GM18520 (cell line): ENCODE measurements at regions not wholly inside any gene's neighbourhood (a gene's known extent, or its start where the extent isn't known, plus 50 kb on each side); places are given as distances from the start of the nearest gene placed in this dataset.
A peak's percentile ranks its signal among the peaks of the same experiment; 100 is the strongest.
"Not testable (repeated sequence)": the region's sequence is repeated elsewhere in the genome, so short reads cannot be mapped to it uniquely, and the experiment has no call there.

Experiments used
- ATAC-seq: cut with Tn5 transposase; IDR thresholded peaks from one replicate; pipeline ENCODE4 v1.9.1; 2021; ENCODE audit not compliant: unreplicated experiment

DNA sequence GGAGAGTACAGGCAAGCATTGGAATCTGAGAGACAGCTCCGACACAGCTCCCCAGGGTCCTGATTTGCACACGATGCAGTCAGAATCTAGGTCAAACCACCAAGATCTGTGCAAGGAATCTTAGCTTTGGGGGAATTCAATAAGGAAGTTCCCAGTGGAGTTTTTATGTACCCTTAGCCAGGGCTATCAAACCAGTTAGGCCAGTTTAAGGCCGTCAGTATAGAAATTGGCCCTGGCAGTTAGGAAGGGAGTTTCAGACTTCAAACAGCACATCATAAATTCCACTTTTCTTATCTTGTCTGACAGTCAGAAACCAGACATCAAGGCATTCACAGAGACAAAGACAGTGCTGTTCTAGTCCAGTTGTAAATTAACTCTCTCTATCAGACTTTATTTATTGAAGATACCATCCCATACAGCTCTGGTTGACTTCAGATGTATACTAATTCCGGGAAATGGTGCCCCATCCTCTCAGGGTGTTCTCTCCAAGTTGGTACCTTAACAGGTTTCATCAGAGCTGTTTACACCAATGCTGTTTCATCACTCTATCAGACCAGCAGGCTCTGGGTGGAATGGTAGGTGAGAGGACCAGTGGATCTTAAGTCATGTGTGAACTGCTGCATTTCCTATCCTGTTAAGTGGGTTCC lies 157.5 kb upstream of the ATF7IP start:
- ATAC-seq: no peak

DNA sequence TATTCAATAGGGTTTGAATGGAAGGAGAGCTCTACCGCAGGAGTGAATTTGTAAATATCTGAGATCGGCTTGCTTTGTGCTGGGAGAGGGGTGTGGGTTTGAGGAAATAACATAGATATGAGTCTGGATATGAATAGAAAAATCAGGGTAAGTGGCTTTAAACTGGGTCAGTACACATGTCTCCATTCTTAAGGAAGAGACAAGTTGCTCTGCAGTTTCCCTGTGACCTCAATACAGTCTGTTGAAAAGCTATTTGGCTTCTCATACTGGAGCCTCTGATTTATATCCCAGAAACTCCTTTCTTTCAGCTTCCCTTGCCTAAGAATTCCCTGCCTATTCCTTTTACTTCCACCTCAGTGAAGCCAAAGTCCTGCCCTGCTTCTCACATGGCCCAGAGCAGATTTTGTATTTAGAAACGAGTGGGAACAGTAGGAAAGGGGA lies 153.5 kb upstream of the ATF7IP start:
- no peak for ATAC-seq

GRCh38 chr12:14213542-14213941 lies 151.9 kb upstream of the ATF7IP start:
- ATAC-seq: no peak

- no peak for ATAC-seq
Observed at GRCh38 chr12:14214495-14214894, 151.0 kb upstream of the ATF7IP start.

DNA sequence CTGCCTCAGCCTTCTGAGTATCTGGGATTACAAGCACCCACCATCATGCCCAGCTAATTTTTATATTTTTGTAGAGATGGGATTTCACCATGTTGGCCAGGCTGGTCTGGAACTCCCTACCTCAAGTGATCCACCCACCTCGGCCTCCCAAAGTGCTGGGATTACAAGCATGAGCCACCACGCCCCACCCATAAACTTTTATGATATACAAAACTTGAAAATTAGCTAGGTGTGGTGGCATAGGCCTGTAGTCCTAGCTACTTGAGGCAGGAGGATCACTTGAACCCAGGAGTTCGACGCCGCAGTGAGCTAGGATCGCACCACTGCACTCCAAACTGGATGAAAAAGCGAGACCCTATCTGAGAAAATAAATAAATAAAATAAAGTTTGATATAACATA lies 149.5 kb upstream of the ATF7IP start:
- not testable (repeated sequence) for ATAC-seq

GRCh38 chr12:14216405-14217294 lies 148.8 kb upstream of the ATF7IP start:
- ATAC-seq: no peak

- no peak for ATAC-seq
Observed at GRCh38 chr12:14219156-14219555, 146.3 kb upstream of the ATF7IP start.

GRCh38 chr12:14219670-14220069 lies 145.8 kb upstream of the ATF7IP start:
- ATAC-seq: not testable (repeated sequence)

- ATAC-seq: no peak
Observed at GRCh38 chr12:14225064-14225463, 140.4 kb upstream of the ATF7IP start.

- ATAC-seq: not testable (repeated sequence)
Observed at GRCh38 chr12:14235176-14235575, 130.3 kb upstream of the ATF7IP start.

DNA sequence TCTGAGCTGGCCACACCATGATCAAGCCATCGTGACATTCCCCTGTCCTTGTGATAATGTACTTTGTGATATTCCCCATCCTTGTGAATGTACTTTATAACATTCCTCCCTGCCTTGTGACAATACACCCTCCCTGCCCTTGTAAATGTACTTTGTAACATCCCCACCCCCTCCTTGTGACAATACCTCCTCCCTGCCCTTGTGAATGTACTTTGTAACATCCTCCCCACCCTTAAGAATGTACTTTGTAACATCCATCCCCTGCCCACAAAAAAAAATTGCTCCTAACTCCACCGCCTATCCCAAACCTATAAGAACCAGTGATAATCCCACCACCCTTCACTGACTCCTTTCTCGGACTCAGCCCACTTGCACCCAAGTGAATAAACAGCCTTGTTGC lies 128.8 kb upstream of the ATF7IP start:
- not testable (repeated sequence) for ATAC-seq

DNA sequence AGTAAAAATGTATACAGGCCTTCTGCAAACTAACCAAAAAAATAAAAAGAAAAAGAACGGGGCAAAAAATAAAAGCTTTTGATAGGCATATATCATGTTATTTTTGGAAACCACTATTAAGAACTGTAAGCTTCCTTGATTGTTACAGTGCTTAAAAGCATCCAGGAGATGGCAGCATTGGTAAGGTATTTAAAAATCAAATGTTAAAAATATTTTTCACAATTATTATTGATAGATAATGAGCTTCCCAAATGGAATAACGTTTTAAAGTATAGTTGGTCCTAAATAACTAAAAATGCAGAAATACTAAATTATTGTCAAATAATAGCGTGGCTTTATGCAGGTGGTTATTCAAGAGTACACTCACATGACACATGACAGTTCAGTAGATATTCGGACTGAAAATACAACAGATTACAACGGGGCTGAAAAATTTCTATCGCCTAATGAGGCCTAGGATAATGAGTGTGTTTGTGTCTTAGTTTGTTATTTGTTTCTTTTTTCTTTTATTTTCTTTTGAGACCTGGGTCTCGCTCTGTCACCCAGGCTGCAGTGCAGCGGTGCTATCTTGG lies 127.2 kb upstream of the ATF7IP start:
- no peak for ATAC-seq

- peak; percentile 66 for ATAC-seq
Observed at GRCh38 chr12:14239350-14239934, 126.0 kb upstream of the ATF7IP start.

GRCh38 chr12:14239935-14240872 lies 125.3 kb upstream of the ATF7IP start:
- peak; percentile 28 for ATAC-seq

DNA sequence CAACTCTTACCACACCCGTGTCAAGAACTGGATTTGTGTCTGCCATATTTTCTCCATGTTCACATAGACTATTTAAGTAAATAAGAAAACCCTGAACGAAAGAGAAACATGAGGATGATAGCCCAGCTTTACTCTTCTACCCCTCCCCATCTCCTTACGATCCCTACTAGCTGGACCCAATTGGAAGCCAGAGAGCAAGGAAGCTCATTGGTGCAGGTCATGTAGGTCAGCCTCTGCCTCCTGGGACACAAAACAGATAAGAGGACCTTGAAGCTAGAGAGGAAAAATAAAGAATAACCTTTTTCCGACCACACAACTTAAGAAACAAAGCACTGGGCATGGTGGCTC lies 124.6 kb upstream of the ATF7IP start:
- no peak for ATAC-seq

GRCh38 chr12:14242825-14243224 lies 122.7 kb upstream of the ATF7IP start:
- not testable (repeated sequence) for ATAC-seq

GRCh38 chr12:14243941-14244340 lies 121.5 kb upstream of the ATF7IP start:
- no peak for ATAC-seq

DNA sequence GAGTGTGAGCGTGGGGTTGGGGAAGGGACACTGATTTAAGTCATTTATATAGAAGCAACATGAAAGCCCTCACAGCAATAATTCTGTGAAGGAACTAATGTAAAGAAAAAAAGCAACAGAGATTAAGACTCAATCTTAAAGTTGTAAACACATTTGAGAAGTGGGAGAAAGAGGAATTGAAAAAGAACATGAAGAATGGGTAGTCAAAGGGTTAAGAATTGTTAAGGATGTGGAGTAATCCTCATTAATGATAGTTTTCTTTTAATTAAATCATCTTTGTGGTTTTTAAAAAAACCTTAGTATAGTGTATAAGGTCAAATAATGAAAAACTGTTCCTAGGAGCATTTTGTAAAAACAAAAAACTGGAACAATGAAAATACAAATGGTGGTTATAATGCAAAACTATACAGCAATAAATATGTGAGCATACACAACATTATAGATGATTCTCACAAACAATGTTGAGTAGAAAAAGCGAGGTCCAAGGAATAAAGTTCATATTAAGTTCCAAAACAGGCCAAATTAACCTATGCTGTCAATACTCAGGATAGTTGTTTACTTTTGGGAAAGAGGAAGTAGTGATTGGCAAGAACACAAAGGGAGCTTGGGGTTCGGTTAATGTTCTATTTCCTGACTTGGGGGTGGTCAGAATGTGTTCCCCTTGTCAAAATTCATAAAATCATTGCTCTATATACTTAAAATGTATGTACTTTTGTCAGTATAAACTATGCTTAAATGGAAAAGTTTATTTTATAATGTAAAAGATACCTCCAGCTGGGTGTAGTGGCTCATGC lies 120.4 kb upstream of the ATF7IP start:
- ATAC-seq: no peak

GRCh38 chr12:14247166-14247565 lies 118.3 kb upstream of the ATF7IP start:
- no peak for ATAC-seq

- ATAC-seq: no peak
Observed at GRCh38 chr12:14249368-14249767, 116.1 kb upstream of the ATF7IP start.
